ENCODE measurements at regions not wholly inside any gene's neighbourhood (a gene's known extent, or its start where the extent isn't known, plus 50 kb on each side); places are given as distances from the start of the nearest gene placed in this dataset.
"Not testable (repeated sequence)": the region's sequence is repeated elsewhere in the genome, so short reads cannot be mapped to it uniquely, and the experiment has no call there.

- intact Hi-C loops (cut with DNase I), result no loop called here
- DNase-seq (ENCODE audit: low spot score), result peak; percentile 52
Measured at GRCh38 chr16:87033541-87034300, 283.5 kb downstream of the C16orf95 start.

GRCh38 chr16:87034317-87034716 is 282.9 kb downstream of the C16orf95 start:
- DNase-seq (ENCODE audit: low spot score), result no peak
- intact Hi-C loops (cut with DNase I), result no loop called here

- DNase-seq (ENCODE audit: low spot score), result peak; percentile 5
- intact Hi-C loops (cut with DNase I), result no loop called here
Measured at GRCh38 chr16:87035053-87035452, 282.1 kb downstream of the C16orf95 start.

GRCh38 chr16:87037012-87037411 is 280.2 kb downstream of the C16orf95 start:
- intact Hi-C loops (cut with DNase I), result no loop called here
- no peak for DNase-seq (ENCODE audit: low spot score)

- intact Hi-C loops (cut with DNase I); DNase-seq (ENCODE audit: low spot score): not testable (repeated sequence)
Measured at GRCh38 chr16:87038528-87038927, 278.7 kb downstream of the C16orf95 start.

GRCh38 chr16:87040169-87041117 is 276.7 kb downstream of the C16orf95 start:
- DNase-seq (ENCODE audit: low spot score), result peak; percentile 49
- intact Hi-C loops (cut with DNase I), result no loop called here

GRCh38 chr16:87041286-87041685 is 275.9 kb downstream of the C16orf95 start:
- peak; percentile 72 for DNase-seq (ENCODE audit: low spot score)
- intact Hi-C loops (cut with DNase I), result no loop called here

- intact Hi-C loops (cut with DNase I), result no loop called here
- DNase-seq (ENCODE audit: low spot score), result no peak
Measured at GRCh38 chr16:87042551-87043230, 274.5 kb downstream of the C16orf95 start.

GRCh38 chr16:87043231-87044031 is 273.8 kb downstream of the C16orf95 start:
- intact Hi-C loops (cut with DNase I), result loop anchor here in 1 of 2 donors (2.0 kb wide), 1 partner anchor 57 kb away; no protein-coding TSS in a partner anchor
- DNase-seq (ENCODE audit: low spot score), result no peak

- no peak for DNase-seq (ENCODE audit: low spot score)
- intact Hi-C loops (cut with DNase I), result loop anchor here in 1 of 2 donors (2.0 kb wide), 1 partner anchor 57 kb away; no protein-coding TSS in a partner anchor
Measured at GRCh38 chr16:87044032-87044382, 273.2 kb downstream of the C16orf95 start.

GRCh38 chr16:87044829-87045228 is 272.4 kb downstream of the C16orf95 start:
- intact Hi-C loops (cut with DNase I), result loop anchor here in 1 of 2 donors (2.0 kb wide), 1 partner anchor 56 kb away; no protein-coding TSS in a partner anchor

GRCh38 chr16:87045466-87046216 is 271.6 kb downstream of the C16orf95 start:
- DNase-seq (ENCODE audit: low spot score), result no peak

More at GRCh38 chr16:87044829-87045228, 272.4 kb downstream of the C16orf95 start:
- no peak for DNase-seq (ENCODE audit: low spot score)

GRCh38 chr16:87046235-87046634 is 271.0 kb downstream of the C16orf95 start:
- intact Hi-C loops (cut with DNase I), result no loop called here
- no peak for DNase-seq (ENCODE audit: low spot score)

More at GRCh38 chr16:87045466-87046216, 271.6 kb downstream of the C16orf95 start:
- intact Hi-C loops (cut with DNase I), result loop anchor here in 1 of 2 donors (2.0 kb wide), 1 partner anchor 55 kb away; no protein-coding TSS in a partner anchor

GRCh38 chr16:87047221-87048037 is 269.8 kb downstream of the C16orf95 start:
- no peak for DNase-seq (ENCODE audit: low spot score)
- intact Hi-C loops (cut with DNase I), result no loop called here

- peak; percentile 52 for DNase-seq (ENCODE audit: low spot score)
- intact Hi-C loops (cut with DNase I), result no loop called here
Measured at GRCh38 chr16:87048038-87048729, 269.0 kb downstream of the C16orf95 start.

GRCh38 chr16:87048730-87049115 is 268.5 kb downstream of the C16orf95 start:
- intact Hi-C loops (cut with DNase I), result no loop called here
- peak; percentile 31 for DNase-seq (ENCODE audit: low spot score)
